GM10248 (cell line): ENCODE measurements at regions not wholly inside any gene's neighbourhood (a gene's known extent, or its start where the extent isn't known, plus 50 kb on each side); places are given as distances from the start of the nearest gene placed in this dataset.

Source experiments
- CTCF ChIA-PET: fragments of 300-600 bp; sonication (Branson Sonifier 250); formaldehyde crosslinking; extraction: SDS; loops from one replicate; lab custom pipeline; 2021; ENCODE audit warnings: antibody characterized with exemption; lab: Yijun Ruan, JAX
- POLR2A ChIA-PET: fragments of 350-650 bp; sonication (Branson Sonifier 250); formaldehyde crosslinking; extraction: SDS; loops from one replicate; lab custom pipeline; 2020; ENCODE audit warnings: antibody characterized with exemption; lab: Yijun Ruan, JAX
- DNase-seq: peaks from one replicate; pipeline ENCODE4 v3.0.0; 2012; ENCODE audit errors: extremely low spot score
- CTCF ChIP-seq: IDR thresholded peaks from 2 replicates; pipeline ENCODE4 v1.5.1; 2012; ENCODE audit warnings: mild to moderate bottlenecking, low read depth; ENCODE audit errors: extremely low read depth, missing control alignments, control extremely low read depth

- ChIA-PET CTCF (no interaction called here), POLR2A (no interaction called here)
- TF ChIP-seq CTCF = no peak
- no peak for DNase-seq
Measured at GRCh38 chr11:87924125-87924524, 251.1 kb downstream of the RAB38 start.

- no peak for TF ChIP-seq CTCF
- ChIA-PET CTCF (interaction anchor here (0.9 kb wide), 1 partner anchor 11 kb away, joined by 3 read pairs; no protein-coding TSS in a partner anchor), POLR2A (no interaction called here)
- DNase-seq = no peak
Measured at GRCh38 chr11:87917111-87917510, 258.1 kb downstream of the RAB38 start.

GRCh38 chr11:87909178-87909577 is 266.1 kb downstream of the RAB38 start:
- ChIA-PET CTCF (no interaction called here), POLR2A (no interaction called here)
- TF ChIP-seq CTCF = no peak
- DNase-seq = no peak

- POLR2A ChIA-PET = no interaction called here
- no peak for TF ChIP-seq CTCF
- DNase-seq = no peak
- CTCF ChIA-PET = no interaction called here
Measured at GRCh38 chr11:87908086-87908485, 267.2 kb downstream of the RAB38 start.

- no peak for TF ChIP-seq CTCF
- no peak for DNase-seq
- CTCF ChIA-PET = no interaction called here
- POLR2A ChIA-PET = no interaction called here
Measured at GRCh38 chr11:87903345-87903744, 271.9 kb downstream of the RAB38 start.

- CTCF ChIA-PET = interaction anchor here (0.6 kb wide), 1 partner anchor 9 kb away, joined by 3 read pairs; no protein-coding TSS in a partner anchor
- POLR2A ChIA-PET = no interaction called here
- DNase-seq = no peak
- no peak for TF ChIP-seq CTCF
Measured at GRCh38 chr11:87901341-87901740, 273.9 kb downstream of the RAB38 start.

- CTCF ChIA-PET = no interaction called here
- POLR2A ChIA-PET = no interaction called here
- TF ChIP-seq CTCF = no peak
- no peak for DNase-seq
Measured at GRCh38 chr11:87897921-87898320, 277.3 kb downstream of the RAB38 start.
